Right cardiac atrium (tissue), 5 donors: ENCODE measurements at regions not wholly inside any gene's neighbourhood (a gene's known extent, or its start where the extent isn't known, plus 50 kb on each side); places are given as distances from the start of the nearest gene placed in this dataset.
A peak's percentile ranks its signal among the peaks of the same experiment; 100 is the strongest.

Experiments
- ATAC-seq, 2 donors: fragments of 200-7000 bp; cut with Tn5 transposase; one replicate each; pipeline versions ENCODE4 v1.8.0 to v1.9.1; 2020; ENCODE audit warnings: moderate library complexity in 2 of 2, mild to moderate bottlenecking in 1 of 2
- DNase-seq, 3 donors: peaks; one replicate each; pipeline ENCODE4 v3.0.0-alpha.2; 2020
- H3K27ac ChIP-seq: one replicate; pipeline ENCODE4 v1.5.1; 2013; ENCODE audit warnings: mild to moderate bottlenecking, low read length, control low read depth, moderate library complexity
- H3K27me3 ChIP-seq: one replicate; pipeline ENCODE4 v1.6.1; 2013; ENCODE audit not compliant: control insufficient read depth, insufficient read depth
- H3K4me1 ChIP-seq: one replicate; pipeline ENCODE4 v1.6.1; 2013; ENCODE audit warnings: low read length; ENCODE audit not compliant: control insufficient read depth, insufficient read depth
- H3K4me3 ChIP-seq: one replicate; pipeline ENCODE4 v1.5.1; 2013; ENCODE audit warnings: low read length, control low read depth
- H3K9me3 ChIP-seq: one replicate; pipeline ENCODE4 v1.6.1; 2013; ENCODE audit warnings: low read length; ENCODE audit not compliant: control insufficient read depth
- WGBS: extraction: QIAGEN DNeasy Blood & Tissue Kit; methylation state at CpG from one replicate; pipeline ENCODE4 v1.1.7; 2013; 5-methylcytosine and 5-hydroxymethylcytosine counted together
- intact Hi-C, 4 donors: fragments of 100-400 bp; cut with DNase I; formaldehyde crosslinking; loops; one replicate each; pipeline versions ENCODE4 v1.11.0 to v1.14.0; 2022 to 2023
- donor health status: healthy with polysubstance abuse.
- donor health status: DM: no; HTN: yes; CAD: no.
- donor health status: DM: no; HTN: no; CAD: no.
- donor health status: DM: no; HTN: yes; CAD: no; lungs with severe emphysema.
- donor health status: DM: yes; HTN: yes; CAD: no.

- H3K27me3 ChIP-seq, result no peaks in the 10 kb centered on the region
- intact Hi-C loops, result no loop called here
- peaks cover 10% of the 10 kb centered on the region for H3K4me1 ChIP-seq
- WGBS, result 89% methylated on average over 35 of the region's 35 CpGs
- ATAC-seq (no peak), DNase-seq (peak in 1 of 3 donors; percentile 65)
- H3K4me3 ChIP-seq, result no peak overlapping the region
- no peaks in the 10 kb centered on the region for H3K9me3 ChIP-seq
- no peak overlapping the region for H3K27ac ChIP-seq
These were observed 341.0 kb downstream of the SEC14L1 start for GRCh38 chr17:77481476-77482374.

DNA sequence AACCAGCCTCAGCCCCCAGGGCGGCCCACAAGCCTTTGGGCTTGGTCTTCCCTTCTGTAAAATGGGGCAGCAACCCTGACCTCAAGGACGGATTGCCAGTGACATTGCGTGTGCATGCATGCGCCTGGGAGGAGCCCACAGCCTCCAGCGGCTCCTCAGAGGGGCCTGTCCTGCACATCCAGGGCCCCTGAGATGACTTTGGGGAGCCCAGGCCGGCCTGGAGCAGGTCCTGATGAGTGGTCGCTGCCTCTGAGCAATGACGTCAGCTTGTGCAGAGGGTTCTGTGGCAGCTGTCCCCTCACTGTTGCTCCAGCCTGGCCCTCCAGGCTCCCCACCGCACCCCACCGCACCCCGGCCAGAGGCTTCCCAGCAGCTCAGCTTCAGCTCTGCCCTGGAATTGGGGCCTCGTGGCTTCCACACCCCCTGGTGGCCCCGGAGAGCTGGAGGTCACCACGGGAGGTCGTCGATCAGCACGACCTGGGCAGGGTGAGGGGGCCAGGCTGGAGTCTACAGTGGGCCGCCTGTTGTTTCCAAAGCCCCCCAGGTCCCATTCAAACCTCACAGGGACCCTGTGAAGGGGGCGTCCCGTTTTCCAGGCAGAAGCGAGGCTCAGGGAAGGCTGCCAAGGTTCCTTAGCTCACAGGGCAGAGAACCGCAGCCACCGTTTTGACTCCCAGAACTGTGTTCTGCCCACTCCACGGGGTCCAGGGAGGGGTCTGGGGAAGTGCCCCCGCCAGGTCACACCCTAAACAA is 341.8 kb downstream of the SEC14L1 start:
- no peaks in the 10 kb centered on the region for H3K27me3 ChIP-seq
- H3K9me3 ChIP-seq, result no peaks in the 10 kb centered on the region
- ATAC-seq (no peak), DNase-seq (peak in 1 of 3 donors; percentile 54)
- no peak overlapping the region for H3K4me3 ChIP-seq
- 78% methylated on average over 25 of the region's 25 CpGs for WGBS
- no peak overlapping the region for H3K27ac ChIP-seq
- intact Hi-C loops, result no loop called here
- peaks cover 4% of the 10 kb centered on the region for H3K4me1 ChIP-seq

GRCh38 chr17:77483128-77483598 is 342.4 kb downstream of the SEC14L1 start:
- ATAC-seq (no peak), DNase-seq (no peak)
- Histone ChIP-seq H3K27me3 (no peaks in the 10 kb centered on the region), H3K27ac (no peak overlapping the region), H3K4me1 (no peaks in the 10 kb centered on the region), H3K4me3 (no peak overlapping the region), H3K9me3 (no peaks in the 10 kb centered on the region)
- intact Hi-C loops, result no loop called here
- 90% methylated on average over 12 of the region's 12 CpGs for WGBS

GRCh38 chr17:77484111-77484510 is 343.3 kb downstream of the SEC14L1 start:
- Histone ChIP-seq H3K4me1 (no peaks in the 10 kb centered on the region), H3K27ac (no peak overlapping the region), H3K4me3 (no peak overlapping the region), H3K9me3 (no peaks in the 10 kb centered on the region), H3K27me3 (no peaks in the 10 kb centered on the region)
- DNase-seq (no peak), ATAC-seq (no peak)
- intact Hi-C loops, result no loop called here
- 98% methylated on average over 3 of the region's 3 CpGs for whole genome bisulfite sequencing

- Histone ChIP-seq H3K4me1 (peaks cover 5% of the 10 kb centered on the region), H3K27ac (no peak overlapping the region), H3K4me3 (no peak overlapping the region), H3K27me3 (no peaks in the 10 kb centered on the region), H3K9me3 (no peaks in the 10 kb centered on the region)
- WGBS, result 96% methylated on average over 5 of the region's 5 CpGs
- intact Hi-C loops, result no loop called here
- no peak for ATAC-seq
- DNase-seq, result no peak
These were observed 344.5 kb downstream of the SEC14L1 start for GRCh38 chr17:77485089-77485833.

GRCh38 chr17:77487211-77487629 is 346.5 kb downstream of the SEC14L1 start:
- ATAC-seq (no peak), DNase-seq (peak in 1 of 3 donors; percentile 46)
- H3K9me3 ChIP-seq, result no peaks in the 10 kb centered on the region
- no peaks in the 10 kb centered on the region for H3K27me3 ChIP-seq
- WGBS, result 85% methylated on average over 17 of the region's 17 CpGs
- no peak overlapping the region for H3K4me3 ChIP-seq
- H3K27ac ChIP-seq, result no peak overlapping the region
- H3K4me1 ChIP-seq, result peaks cover 8% of the 10 kb centered on the region
- intact Hi-C loops, result no loop called here

DNA sequence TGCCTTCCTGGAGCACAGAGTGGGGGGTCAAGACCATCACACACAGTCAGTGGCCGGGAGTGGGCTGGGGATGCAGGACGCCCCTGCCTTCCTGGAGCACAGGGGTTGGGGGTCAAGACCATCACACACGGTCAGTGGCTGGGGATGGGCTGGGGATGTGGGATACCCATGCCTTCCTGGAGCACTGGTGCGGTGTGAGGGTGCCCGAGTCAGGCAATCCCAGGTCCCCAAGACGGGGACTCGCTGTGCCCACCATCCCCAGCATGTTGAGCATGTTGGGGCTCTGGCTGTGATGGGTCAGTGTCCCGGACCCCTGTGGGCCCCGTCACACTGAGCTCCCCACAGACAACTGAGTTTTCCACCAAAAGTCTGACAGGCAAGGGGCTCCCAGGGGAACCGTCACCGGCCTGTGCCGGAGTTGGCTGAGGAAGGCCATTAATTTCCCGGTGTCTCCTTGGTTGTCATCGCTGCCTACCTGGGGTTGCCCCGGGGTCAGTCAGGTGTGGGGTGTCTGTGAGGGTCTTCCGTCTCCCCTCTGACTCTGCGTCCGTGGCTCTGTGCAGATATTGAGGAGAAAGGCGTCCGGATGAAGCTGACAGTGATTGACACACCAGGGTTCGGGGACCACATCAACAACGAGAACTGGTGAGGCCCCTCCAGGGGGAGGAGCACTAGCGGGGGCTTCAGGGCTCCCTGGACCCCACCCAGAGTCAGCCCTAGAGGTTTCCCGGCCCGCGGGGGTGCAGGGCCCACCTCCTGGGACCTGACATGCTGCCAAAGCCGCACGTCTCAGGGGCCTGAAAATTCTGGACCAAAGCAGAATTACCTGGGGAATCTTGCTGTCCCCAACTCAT is 347.1 kb downstream of the SEC14L1 start:
- H3K27me3 ChIP-seq, result no peaks in the 10 kb centered on the region
- no peak overlapping the region for H3K4me3 ChIP-seq
- ATAC-seq, result no peak
- intact Hi-C loops, result no loop called here
- 83% methylated on average over 28 of the region's 28 CpGs for WGBS
- DNase-seq, result peak in 1 of 3 donors; percentile 48
- no peaks in the 10 kb centered on the region for H3K9me3 ChIP-seq
- H3K4me1 ChIP-seq, result peaks cover 8% of the 10 kb centered on the region
- H3K27ac ChIP-seq, result no peak overlapping the region

DNA sequence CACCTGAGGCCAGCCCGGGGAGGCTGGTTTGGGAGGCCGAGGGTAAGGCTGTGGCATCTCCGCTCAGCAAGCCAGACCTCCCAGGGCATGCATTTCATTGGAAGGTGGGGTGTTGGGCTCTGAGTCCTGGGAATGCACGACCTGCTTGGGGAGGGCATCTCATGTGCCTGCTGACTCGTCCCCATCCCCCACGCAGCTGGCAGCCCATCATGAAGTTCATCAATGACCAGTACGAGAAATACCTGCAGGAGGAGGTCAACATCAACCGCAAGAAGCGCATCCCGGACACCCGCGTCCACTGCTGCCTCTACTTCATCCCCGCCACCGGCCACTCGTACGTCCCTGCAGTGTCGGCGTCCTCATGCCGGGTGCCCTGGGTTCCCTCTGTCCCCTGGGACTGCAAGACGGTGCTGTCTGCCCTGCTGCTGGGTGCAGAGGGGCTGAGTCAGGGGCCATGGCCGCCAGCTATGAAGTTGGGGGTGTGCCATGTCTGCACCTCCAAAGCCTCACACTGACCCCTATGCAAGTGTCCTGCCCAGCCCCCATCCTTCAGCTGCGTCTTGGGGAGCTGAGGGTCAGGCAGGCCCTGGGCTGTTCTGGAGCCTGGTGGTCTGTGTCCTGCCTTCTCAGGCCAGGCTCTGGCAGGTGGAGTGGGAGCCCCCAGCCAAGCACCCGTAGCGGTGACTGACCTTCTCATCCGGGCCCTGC is 347.9 kb downstream of the SEC14L1 start:
- Histone ChIP-seq H3K27me3 (no peaks in the 10 kb centered on the region), H3K4me1 (peaks cover 8% of the 10 kb centered on the region), H3K27ac (no peak overlapping the region), H3K9me3 (no peaks in the 10 kb centered on the region), H3K4me3 (no peak overlapping the region)
- intact Hi-C loops, result no loop called here
- DNase-seq, result peak in 2 of 3 donors; percentile 17 to 46
- no peak for ATAC-seq
- 90% methylated on average over 25 of the region's 25 CpGs for whole genome bisulfite sequencing

- Histone ChIP-seq H3K27me3 (no peaks in the 10 kb centered on the region), H3K27ac (no peak overlapping the region), H3K4me3 (no peak overlapping the region), H3K4me1 (peaks cover 8% of the 10 kb centered on the region), H3K9me3 (no peaks in the 10 kb centered on the region)
- DNase-seq (peak in 1 of 3 donors; percentile 21), ATAC-seq (peak; percentile 1 to 2)
- intact Hi-C loops, result no loop called here
- WGBS, result 80% methylated on average over 19 of the region's 19 CpGs
These were observed 348.6 kb downstream of the SEC14L1 start for GRCh38 chr17:77489239-77489892.
